Liver (tissue), 8 donors: ENCODE measurements at regions not wholly inside any gene's neighbourhood (a gene's known extent, or its start where the extent isn't known, plus 50 kb on each side); places are given as distances from the start of the nearest gene placed in this dataset.

ENCODE experiments used
- DNase-seq: peaks from one replicate; pipeline ENCODE4 v3.0.0-alpha.2; 2017; ENCODE audit warnings: low spot score
- H3K27ac ChIP-seq, 2 donors: one replicate each; pipeline ENCODE4 v1.7.0; 2013; ENCODE audit warnings: inconsistent platforms in 2 of 2, low read length in 2 of 2, control low read depth in 1 of 2, low read depth in 1 of 2, mild to moderate bottlenecking in 1 of 2
- H3K27me3 ChIP-seq, 4 donors: one replicate each; pipeline versions ENCODE4 v1.6.1 to v1.7.0; 2013; ENCODE audit warnings: low read length in 3 of 4, inconsistent platforms in 1 of 4, mild to moderate bottlenecking in 1 of 4, moderate library complexity in 1 of 4; ENCODE audit not compliant: control insufficient read depth in 4 of 4, insufficient read depth in 4 of 4
- H3K36me3 ChIP-seq, 4 donors: one replicate each; pipeline versions ENCODE4 v1.6.1 to v1.7.0; 2013; ENCODE audit warnings: low read length in 3 of 4, mild to moderate bottlenecking in 3 of 4, low read depth in 1 of 4, moderate library complexity in 1 of 4; ENCODE audit not compliant: control insufficient read depth in 4 of 4, insufficient read depth in 3 of 4
- H3K4me1 ChIP-seq, 4 donors: one replicate each; pipeline versions ENCODE4 v1.6.1 to v1.7.0; 2013; ENCODE audit warnings: low read length in 3 of 4, mild to moderate bottlenecking in 3 of 4, moderate library complexity in 1 of 4; ENCODE audit not compliant: control insufficient read depth in 4 of 4, insufficient read depth in 4 of 4
- H3K4me3 ChIP-seq, 3 donors: one replicate each; pipeline versions ENCODE4 v1.6.1 to v1.7.0; 2013; ENCODE audit warnings: low read length in 3 of 3, control low read depth in 1 of 3, low read depth in 1 of 3, mild to moderate bottlenecking in 1 of 3
- H3K9ac ChIP-seq, 2 donors: one replicate each; pipeline ENCODE4 v1.7.0; 2013; ENCODE audit warnings: low read length in 2 of 2, mild to moderate bottlenecking in 2 of 2, moderate library complexity in 2 of 2, control low read depth in 1 of 2, low read depth in 1 of 2
- H3K9me3 ChIP-seq, 4 donors: one replicate each; pipeline versions ENCODE4 v1.6.1 to v1.7.0; 2013; ENCODE audit warnings: low read length in 3 of 4; ENCODE audit not compliant: control insufficient read depth in 4 of 4
- EGR1 ChIP-seq, 2 donors: IDR thresholded peaks; 2 replicates each; pipeline ENCODE4 v1.6.1; 2016 to 2018; ENCODE audit warnings: antibody characterized with exemption in 2 of 2, low read depth in 2 of 2
- FOXA1 ChIP-seq: IDR thresholded peaks from 2 replicates; pipeline ENCODE4 v1.6.1; 2016; ENCODE audit warnings: antibody characterized with exemption
- FOXA2 ChIP-seq: IDR thresholded peaks from 2 replicates; pipeline ENCODE4 v1.6.1; 2016; ENCODE audit warnings: antibody characterized with exemption
- GABPA ChIP-seq, 2 donors: IDR thresholded peaks in 1 of 2; conservative IDR thresholded peaks in 1 of 2; 2 replicates each; pipeline ENCODE4 v1.6.1; 2016; ENCODE audit warnings: antibody characterized with exemption in 2 of 2, mild to moderate bottlenecking in 1 of 2, moderate library complexity in 1 of 2
- HNF4A ChIP-seq, 2 donors: conservative IDR thresholded peaks; 2 replicates each; pipeline ENCODE4 v1.6.1; 2016; ENCODE audit warnings: antibody characterized with exemption in 2 of 2, mild to moderate bottlenecking in 2 of 2
- HNF4G ChIP-seq: IDR thresholded peaks from 2 replicates; pipeline ENCODE4 v1.6.1; 2016; ENCODE audit warnings: antibody characterized with exemption
- JUND ChIP-seq, 2 donors: IDR thresholded peaks; 2 replicates each; pipeline ENCODE4 v1.6.1; 2016; ENCODE audit warnings: antibody characterized with exemption in 2 of 2
- NR2F2 ChIP-seq: IDR thresholded peaks from 2 replicates; pipeline ENCODE4 v1.6.1; 2016; ENCODE audit warnings: antibody characterized with exemption
- RAD21 ChIP-seq, 2 donors: IDR thresholded peaks; 2 replicates each; pipeline ENCODE4 v1.6.1; 2016; ENCODE audit warnings: antibody characterized with exemption in 2 of 2, mild to moderate bottlenecking in 2 of 2
- REST ChIP-seq: IDR thresholded peaks from 2 replicates; pipeline ENCODE4 v1.6.1; 2016; ENCODE audit warnings: antibody characterized with exemption, mild to moderate bottlenecking
- RXRA ChIP-seq, 2 donors: IDR thresholded peaks; 2 replicates each; pipeline ENCODE4 v1.6.1; 2017 to 2018; ENCODE audit warnings: antibody characterized with exemption in 2 of 2, mild to moderate bottlenecking in 1 of 2
- SP1 ChIP-seq: IDR thresholded peaks from 2 replicates; pipeline ENCODE4 v1.6.1; 2018; ENCODE audit warnings: antibody characterized with exemption, mild to moderate bottlenecking
- TAF1 ChIP-seq: conservative IDR thresholded peaks from 2 replicates; pipeline ENCODE4 v1.6.1; 2016; ENCODE audit warnings: antibody characterized with exemption, mild to moderate bottlenecking
- YY1 ChIP-seq: IDR thresholded peaks from 2 replicates; pipeline ENCODE4 v1.6.1; 2016; ENCODE audit warnings: antibody characterized with exemption, mild to moderate bottlenecking
- WGBS: extraction: QIAGEN DNeasy Blood & Tissue Kit; methylation state at CpG from one replicate; pipeline ENCODE4 v1.1.7; 2013; 5-methylcytosine and 5-hydroxymethylcytosine counted together
- TF ChIP-seq, protein P1 (sequence below): IDR thresholded peaks from 2 replicates; pipeline ENCODE4 v1.6.1; 2016; ENCODE audit warnings: antibody characterized with exemption
- TF ChIP-seq, protein P2 (sequence below): IDR thresholded peaks from 2 replicates; pipeline ENCODE4 v1.6.1; 2016; ENCODE audit warnings: antibody characterized with exemption
- TF ChIP-seq, protein P3 (sequence below): fragments of 150-350 bp; IDR thresholded peaks from 2 replicates; pipeline ENCODE4 v1.5.1; 2017; ENCODE audit warnings: improper control_type of control experiment, low read depth, low read length; ENCODE audit not compliant: missing input control
- TF ChIP-seq, protein P4 (sequence below): IDR thresholded peaks from 2 replicates; pipeline ENCODE4 v1.6.1; 2016; ENCODE audit warnings: antibody characterized with exemption
- donor health status: healthy.
- donor health status: healthy.
- donor health status: healthy.
- donor health status: healthy.
- donor health status: healthy.

DNA sequence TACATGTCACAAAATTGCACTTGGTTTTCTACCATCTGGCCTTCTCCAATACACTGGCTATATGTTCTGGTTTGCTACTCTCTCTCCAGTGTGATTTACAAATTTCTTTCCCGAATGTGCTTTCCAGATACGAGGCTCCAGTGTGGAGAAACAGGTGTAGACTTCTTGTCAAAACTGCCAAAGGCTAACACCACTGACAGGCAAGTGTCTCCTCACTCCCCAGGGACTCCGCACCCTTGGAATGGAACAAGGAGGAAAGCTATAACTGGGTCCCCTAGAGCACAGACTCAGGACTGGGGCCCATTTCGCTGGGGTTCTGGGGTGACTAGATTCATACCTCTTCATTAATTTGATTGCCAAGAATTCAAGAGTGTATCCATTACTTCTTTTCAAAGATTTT, 161.8 kb downstream of the FOXO1 start:
- Histone ChIP-seq H3K27me3 (no peaks in the 10 kb centered on the region), H3K9me3 (no peaks in the 10 kb centered on the region), H3K4me1 (peaks cover 0 to 10% (median 2%) of the 10 kb centered on the region in 4 donors), H3K4me3 (no peak overlapping the region), H3K9ac (no peak overlapping the region), H3K36me3 (no peaks in the 10 kb centered on the region), H3K27ac (peak overlapping the region; percentile 22 to 33)
- WGBS: 96% methylated on average over 4 of the region's 4 CpGs
- TF ChIP-seq HNF4A (conservative IDR thresholded peaks at IDR 0.05) (no peak), SP1 (no peak), NR2F2 (no peak), HNF4G (no peak), REST (no peak), FOXA1 (no peak), RAD21 (IDR thresholded peaks at IDR 0.05) (no peak), GABPA (IDR thresholded peaks at IDR 0.05 in 1 of 2, conservative IDR thresholded peaks at IDR 0.05 in 1 of 2) (no peak), TAF1 (no peak), RXRA (IDR thresholded peaks at IDR 0.05) (no peak), FOXA2 (no peak), YY1 (no peak), EGR1 (IDR thresholded peaks at IDR 0.05; ENCODE audit: low read depth in 2 of 2) (no peak), JUND (IDR thresholded peaks at IDR 0.05) (no peak)
- TF ChIP-seq, protein P1, sequence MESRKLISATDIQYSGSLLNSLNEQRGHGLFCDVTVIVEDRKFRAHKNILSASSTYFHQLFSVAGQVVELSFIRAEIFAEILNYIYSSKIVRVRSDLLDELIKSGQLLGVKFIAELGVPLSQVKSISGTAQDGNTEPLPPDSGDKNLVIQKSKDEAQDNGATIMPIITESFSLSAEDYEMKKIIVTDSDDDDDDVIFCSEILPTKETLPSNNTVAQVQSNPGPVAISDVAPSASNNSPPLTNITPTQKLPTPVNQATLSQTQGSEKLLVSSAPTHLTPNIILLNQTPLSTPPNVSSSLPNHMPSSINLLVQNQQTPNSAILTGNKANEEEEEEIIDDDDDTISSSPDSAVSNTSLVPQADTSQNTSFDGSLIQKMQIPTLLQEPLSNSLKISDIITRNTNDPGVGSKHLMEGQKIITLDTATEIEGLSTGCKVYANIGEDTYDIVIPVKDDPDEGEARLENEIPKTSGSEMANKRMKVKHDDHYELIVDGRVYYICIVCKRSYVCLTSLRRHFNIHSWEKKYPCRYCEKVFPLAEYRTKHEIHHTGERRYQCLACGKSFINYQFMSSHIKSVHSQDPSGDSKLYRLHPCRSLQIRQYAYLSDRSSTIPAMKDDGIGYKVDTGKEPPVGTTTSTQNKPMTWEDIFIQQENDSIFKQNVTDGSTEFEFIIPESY: no peak
- TF ChIP-seq, protein P2, sequence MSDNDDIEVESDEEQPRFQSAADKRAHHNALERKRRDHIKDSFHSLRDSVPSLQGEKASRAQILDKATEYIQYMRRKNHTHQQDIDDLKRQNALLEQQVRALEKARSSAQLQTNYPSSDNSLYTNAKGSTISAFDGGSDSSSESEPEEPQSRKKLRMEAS: no peak
- TF ChIP-seq, protein P3, sequence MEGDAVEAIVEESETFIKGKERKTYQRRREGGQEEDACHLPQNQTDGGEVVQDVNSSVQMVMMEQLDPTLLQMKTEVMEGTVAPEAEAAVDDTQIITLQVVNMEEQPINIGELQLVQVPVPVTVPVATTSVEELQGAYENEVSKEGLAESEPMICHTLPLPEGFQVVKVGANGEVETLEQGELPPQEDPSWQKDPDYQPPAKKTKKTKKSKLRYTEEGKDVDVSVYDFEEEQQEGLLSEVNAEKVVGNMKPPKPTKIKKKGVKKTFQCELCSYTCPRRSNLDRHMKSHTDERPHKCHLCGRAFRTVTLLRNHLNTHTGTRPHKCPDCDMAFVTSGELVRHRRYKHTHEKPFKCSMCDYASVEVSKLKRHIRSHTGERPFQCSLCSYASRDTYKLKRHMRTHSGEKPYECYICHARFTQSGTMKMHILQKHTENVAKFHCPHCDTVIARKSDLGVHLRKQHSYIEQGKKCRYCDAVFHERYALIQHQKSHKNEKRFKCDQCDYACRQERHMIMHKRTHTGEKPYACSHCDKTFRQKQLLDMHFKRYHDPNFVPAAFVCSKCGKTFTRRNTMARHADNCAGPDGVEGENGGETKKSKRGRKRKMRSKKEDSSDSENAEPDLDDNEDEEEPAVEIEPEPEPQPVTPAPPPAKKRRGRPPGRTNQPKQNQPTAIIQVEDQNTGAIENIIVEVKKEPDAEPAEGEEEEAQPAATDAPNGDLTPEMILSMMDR: no peak
- TF ChIP-seq, protein P4, sequence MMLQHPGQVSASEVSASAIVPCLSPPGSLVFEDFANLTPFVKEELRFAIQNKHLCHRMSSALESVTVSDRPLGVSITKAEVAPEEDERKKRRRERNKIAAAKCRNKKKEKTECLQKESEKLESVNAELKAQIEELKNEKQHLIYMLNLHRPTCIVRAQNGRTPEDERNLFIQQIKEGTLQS: no peak
- no peak for DNase-seq
